ENCODE measurements at regions not wholly inside any gene's neighbourhood (a gene's known extent, or its start where the extent isn't known, plus 50 kb on each side); places are given as distances from the start of the nearest gene placed in this dataset.
"Not testable (repeated sequence)": the region's sequence is repeated elsewhere in the genome, so short reads cannot be mapped to it uniquely, and the experiment has no call there.

DNA sequence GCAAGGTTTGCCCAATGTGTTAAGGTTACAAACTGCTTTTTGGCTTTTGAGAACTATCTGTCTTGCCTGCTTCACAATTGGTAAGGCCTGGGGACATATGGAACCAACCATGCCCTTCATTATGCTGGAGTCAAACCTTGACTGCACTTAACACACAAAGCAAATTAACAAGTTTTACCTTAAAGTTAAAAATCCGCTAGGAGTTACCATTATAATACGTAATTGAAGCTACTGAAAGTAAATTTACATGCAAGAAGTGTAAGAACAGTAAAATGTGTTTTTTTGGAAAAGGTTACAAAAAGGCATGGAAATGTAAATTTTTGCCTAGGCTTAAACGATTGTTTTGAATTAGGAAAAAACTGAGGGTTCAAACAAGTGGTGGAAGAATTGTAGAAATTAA is 69.7 kb downstream of the BMP15 start:
- H3K4me3 ChIP-seq = no peak overlapping the region
- H3K36me3 ChIP-seq = no peaks in the 10 kb centered on the region
- DNase-seq = no peak
- 33% methylated on average over 3 of the region's 3 CpGs for WGBS (ENCODE audit: insufficient coverage, low coverage, low lambda C conversion rate, missing lambda C conversion rate)
- peaks cover 0 to 4% of the 10 kb centered on the region in 2 donors for H3K27me3 ChIP-seq
- TF ChIP-seq, protein P1, sequence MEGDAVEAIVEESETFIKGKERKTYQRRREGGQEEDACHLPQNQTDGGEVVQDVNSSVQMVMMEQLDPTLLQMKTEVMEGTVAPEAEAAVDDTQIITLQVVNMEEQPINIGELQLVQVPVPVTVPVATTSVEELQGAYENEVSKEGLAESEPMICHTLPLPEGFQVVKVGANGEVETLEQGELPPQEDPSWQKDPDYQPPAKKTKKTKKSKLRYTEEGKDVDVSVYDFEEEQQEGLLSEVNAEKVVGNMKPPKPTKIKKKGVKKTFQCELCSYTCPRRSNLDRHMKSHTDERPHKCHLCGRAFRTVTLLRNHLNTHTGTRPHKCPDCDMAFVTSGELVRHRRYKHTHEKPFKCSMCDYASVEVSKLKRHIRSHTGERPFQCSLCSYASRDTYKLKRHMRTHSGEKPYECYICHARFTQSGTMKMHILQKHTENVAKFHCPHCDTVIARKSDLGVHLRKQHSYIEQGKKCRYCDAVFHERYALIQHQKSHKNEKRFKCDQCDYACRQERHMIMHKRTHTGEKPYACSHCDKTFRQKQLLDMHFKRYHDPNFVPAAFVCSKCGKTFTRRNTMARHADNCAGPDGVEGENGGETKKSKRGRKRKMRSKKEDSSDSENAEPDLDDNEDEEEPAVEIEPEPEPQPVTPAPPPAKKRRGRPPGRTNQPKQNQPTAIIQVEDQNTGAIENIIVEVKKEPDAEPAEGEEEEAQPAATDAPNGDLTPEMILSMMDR (IDR thresholded peaks at IDR 0.05) = no peak
- TF ChIP-seq POLR2A (IDR thresholded peaks at IDR 0.05) = no peak
- no peak for ATAC-seq
- no peak overlapping the region for H3K27ac ChIP-seq
- H3K9me3 ChIP-seq = no peaks in the 10 kb centered on the region
- intact Hi-C loops (cut with DNase I) = no loop called here
- H3K4me1 ChIP-seq = no peaks in the 10 kb centered on the region

DNA sequence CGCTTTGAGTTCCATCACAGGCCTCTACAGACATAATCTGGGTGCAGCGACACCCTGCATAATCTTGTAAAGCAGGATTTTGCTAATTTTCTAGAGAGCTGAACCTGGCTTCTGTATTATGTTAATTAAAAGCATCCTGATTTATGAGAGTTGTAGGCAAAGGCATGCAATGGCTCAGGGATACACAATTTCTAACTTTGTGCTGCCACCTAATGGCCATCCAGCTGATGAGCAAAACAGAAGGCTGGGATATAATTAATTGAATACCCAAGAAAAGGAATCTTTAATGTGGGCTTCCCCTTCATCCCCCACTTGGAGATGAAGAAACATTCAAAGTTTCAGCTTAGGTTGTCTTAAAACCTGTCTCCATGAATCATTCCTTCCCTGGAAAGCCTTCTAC is 78.1 kb downstream of the BMP15 start:
- Histone ChIP-seq H3K27ac (no peak overlapping the region), H3K9me3 (no peaks in the 10 kb centered on the region), H3K4me1 (no peaks in the 10 kb centered on the region), H3K36me3 (no peaks in the 10 kb centered on the region), H3K27me3 (peaks cover 0 to 4% of the 10 kb centered on the region in 2 donors), H3K4me3 (no peak overlapping the region)
- ATAC-seq (peak; percentile 48 to 77 (median 66)), DNase-seq (no peak)
- TF ChIP-seq, protein P1 (IDR thresholded peaks at IDR 0.05) = peak; percentile 52 to 72 (median 65)
- no peak for TF ChIP-seq POLR2A (IDR thresholded peaks at IDR 0.05)
- 40% methylated on average over 2 of the region's 2 CpGs for WGBS (ENCODE audit: insufficient coverage, low coverage, low lambda C conversion rate, missing lambda C conversion rate)
- intact Hi-C loops (cut with DNase I) = no loop called here

DNA sequence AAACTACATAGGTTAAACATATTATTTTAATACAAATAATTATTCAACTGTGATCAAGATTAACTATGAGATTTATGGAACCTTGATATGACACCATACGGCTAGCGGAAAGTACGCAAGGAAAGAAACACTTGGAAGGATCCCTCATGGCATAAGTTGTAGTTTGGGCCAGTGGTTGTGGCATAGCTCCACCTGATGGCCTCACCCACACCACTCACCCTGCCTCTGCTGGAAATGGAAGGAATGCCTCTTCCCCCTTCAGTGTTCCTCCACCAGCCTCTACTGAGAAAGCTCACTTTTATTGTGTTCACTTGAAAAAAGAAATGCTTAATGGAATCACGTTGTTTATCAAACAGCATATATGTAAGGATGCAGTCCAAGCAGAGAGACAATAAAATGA is 86.4 kb downstream of the BMP15 start:
- intact Hi-C loops (cut with DNase I) = no loop called here
- DNase-seq = no peak

DNA sequence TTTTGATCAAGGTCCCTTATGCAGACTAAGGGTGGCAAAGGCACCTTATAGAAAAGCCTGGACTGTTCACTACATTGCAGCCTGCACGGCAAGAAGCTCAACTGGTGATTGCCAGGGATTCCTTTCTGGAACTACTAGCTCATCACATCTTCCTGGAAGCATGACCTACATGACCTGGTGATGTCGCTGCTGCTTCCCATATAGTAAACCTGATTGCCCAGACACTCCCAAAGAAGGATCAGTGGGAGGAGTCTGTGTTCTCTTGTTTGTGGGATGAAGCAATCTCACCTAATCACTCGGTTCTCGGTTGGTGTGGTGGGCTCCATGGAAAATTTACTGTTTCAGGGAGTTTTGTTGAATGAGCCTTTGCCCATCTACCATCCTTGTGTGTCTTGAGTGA is 89.8 kb downstream of the BMP15 start:
- intact Hi-C loops (cut with DNase I); H3K36me3 ChIP-seq; H3K9me3 ChIP-seq; H3K4me1 ChIP-seq; H3K4me3 ChIP-seq; DNase-seq; H3K27me3 ChIP-seq; ATAC-seq; H3K27ac ChIP-seq: not testable (repeated sequence)
- 80% methylated on average over 2 of the region's 4 CpGs for WGBS (ENCODE audit: insufficient coverage, low coverage, low lambda C conversion rate, missing lambda C conversion rate)

More for the DNA sequence above, 86.4 kb downstream of the BMP15 start:
- no peaks in the 10 kb centered on the region for H3K36me3 ChIP-seq
- H3K4me1 ChIP-seq = no peaks in the 10 kb centered on the region
- no peak overlapping the region for H3K4me3 ChIP-seq
- no peak overlapping the region for H3K27ac ChIP-seq
- peaks cover 0 to 4% of the 10 kb centered on the region in 2 donors for H3K27me3 ChIP-seq
- TF ChIP-seq POLR2A (IDR thresholded peaks at IDR 0.05) = no peak
- TF ChIP-seq, protein P1 (IDR thresholded peaks at IDR 0.05) = no peak
- 58% methylated on average over 4 of the region's 4 CpGs for WGBS (ENCODE audit: insufficient coverage, low coverage, low lambda C conversion rate, missing lambda C conversion rate)
- ATAC-seq = no peak
- no peaks in the 10 kb centered on the region for H3K9me3 ChIP-seq

DNA sequence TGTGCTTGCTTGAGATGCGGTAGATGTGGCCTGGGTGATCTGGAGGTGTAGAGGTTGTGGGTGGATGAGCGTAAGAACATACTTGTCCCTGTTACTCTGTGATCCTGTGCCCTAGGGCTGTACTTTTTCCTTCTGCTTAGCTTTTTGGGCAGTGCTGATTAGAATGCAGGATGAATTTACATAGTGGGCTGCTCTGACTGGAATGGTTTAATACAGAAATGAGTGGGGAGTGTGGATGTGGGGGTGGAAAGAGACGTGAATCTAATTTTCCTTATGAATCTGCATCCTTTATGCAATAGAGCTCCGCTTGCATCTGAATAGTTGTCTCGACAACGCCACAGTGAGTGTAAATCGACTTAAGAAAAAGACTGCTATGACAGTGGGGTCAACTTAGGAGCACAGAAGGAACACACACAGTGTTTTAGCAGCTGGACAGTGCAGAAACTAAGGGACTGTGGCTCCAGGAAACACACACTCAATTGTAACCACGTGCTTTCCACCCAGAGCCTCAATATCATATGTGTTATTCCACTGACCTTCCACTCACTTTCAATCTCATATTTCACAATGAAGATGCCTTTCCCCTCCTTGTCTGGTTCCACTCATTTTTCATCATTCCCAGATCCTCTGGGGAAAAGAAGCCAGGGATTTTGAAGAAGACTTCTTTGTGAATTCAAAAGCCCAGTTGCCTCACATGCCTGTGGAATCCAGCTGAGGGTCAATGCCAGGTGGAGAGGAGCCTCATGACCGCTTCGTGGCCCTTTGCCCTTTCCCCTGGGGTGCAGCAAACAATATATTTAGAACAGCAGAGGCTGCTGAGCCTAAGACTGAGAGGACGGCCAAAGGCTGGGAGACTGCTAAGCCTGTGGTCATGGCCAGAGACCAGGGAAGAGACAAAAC is 91.4 kb downstream of the BMP15 start:
- H3K27me3 ChIP-seq; H3K36me3 ChIP-seq; H3K4me3 ChIP-seq; H3K4me1 ChIP-seq; ATAC-seq; intact Hi-C loops (cut with DNase I); DNase-seq; H3K27ac ChIP-seq; H3K9me3 ChIP-seq: not testable (repeated sequence)
- 57% methylated on average over 11 of the region's 11 CpGs for WGBS (ENCODE audit: insufficient coverage, low coverage, low lambda C conversion rate, missing lambda C conversion rate)
